ENCODE measurements at regions not wholly inside any gene's neighbourhood (a gene's known extent, or its start where the extent isn't known, plus 50 kb on each side); places are given as distances from the start of the nearest gene placed in this dataset.

GRCh38 chr3:16761571-16761970, 123.2 kb upstream of the PLCL2 start:
- WGBS, result 97% methylated on average over 1 of the region's 1 CpG
- no peak overlapping the region for H3K4me3 ChIP-seq
- no peak overlapping the region for H3K27ac ChIP-seq
- no peaks in the 10 kb centered on the region for H3K36me3 ChIP-seq
- DNase-seq (ENCODE audit: low spot score in 2 of 2), result no peak
- no peaks in the 10 kb centered on the region for H3K27me3 ChIP-seq
- no peaks in the 10 kb centered on the region for H3K9me3 ChIP-seq
- no peak for TF ChIP-seq CTCF (IDR thresholded peaks at IDR 0.05)
- TF ChIP-seq EP300 (IDR thresholded peaks at IDR 0.05), result no peak
- TF ChIP-seq POLR2A (IDR thresholded peaks at IDR 0.05), result no peak
- TF ChIP-seq POLR2AphosphoS5 (IDR thresholded peaks at IDR 0.05), result no peak
- H3K4me1 ChIP-seq, result no peaks in the 10 kb centered on the region

- Histone ChIP-seq H3K27ac (no peak overlapping the region), H3K27me3 (no peaks in the 10 kb centered on the region), H3K36me3 (no peaks in the 10 kb centered on the region), H3K4me3 (no peak overlapping the region), H3K4me1 (no peaks in the 10 kb centered on the region), H3K9me3 (no peaks in the 10 kb centered on the region)
- TF ChIP-seq POLR2AphosphoS5 (IDR thresholded peaks at IDR 0.05), result no peak
- TF ChIP-seq EP300 (IDR thresholded peaks at IDR 0.05), result no peak
- TF ChIP-seq CTCF (IDR thresholded peaks at IDR 0.05), result no peak
- 92% methylated on average over 1 of the region's 1 CpG for WGBS
- DNase-seq (ENCODE audit: low spot score in 2 of 2), result no peak
These were observed 119.1 kb upstream of the PLCL2 start for GRCh38 chr3:16765661-16766060.

GRCh38 chr3:16767006-16767405, 117.7 kb upstream of the PLCL2 start:
- H3K36me3 ChIP-seq, result no peaks in the 10 kb centered on the region
- no peaks in the 10 kb centered on the region for H3K9me3 ChIP-seq
- 97% methylated on average over 3 of the region's 3 CpGs for WGBS
- no peaks in the 10 kb centered on the region for H3K4me1 ChIP-seq
- TF ChIP-seq POLR2A (IDR thresholded peaks at IDR 0.05) (no peak), EP300 (IDR thresholded peaks at IDR 0.05) (no peak), POLR2AphosphoS5 (IDR thresholded peaks at IDR 0.05) (no peak), CTCF (IDR thresholded peaks at IDR 0.05) (no peak)
- H3K4me3 ChIP-seq, result no peak overlapping the region
- DNase-seq (ENCODE audit: low spot score in 2 of 2), result no peak
- no peaks in the 10 kb centered on the region for H3K27me3 ChIP-seq
- H3K27ac ChIP-seq, result no peak overlapping the region

- no peaks in the 10 kb centered on the region for H3K36me3 ChIP-seq
- H3K4me1 ChIP-seq, result no peaks in the 10 kb centered on the region
- H3K4me3 ChIP-seq, result no peak overlapping the region
- no peak for DNase-seq (ENCODE audit: low spot score in 2 of 2)
- TF ChIP-seq EP300 (IDR thresholded peaks at IDR 0.05), result no peak
- 63% methylated on average over 1 of the region's 1 CpG for WGBS
- no peak overlapping the region for H3K27ac ChIP-seq
- no peaks in the 10 kb centered on the region for H3K27me3 ChIP-seq
- no peaks in the 10 kb centered on the region for H3K9me3 ChIP-seq
These were observed 116.7 kb upstream of the PLCL2 start for GRCh38 chr3:16768014-16768413.

GRCh38 chr3:16768956-16769355, 115.8 kb upstream of the PLCL2 start:
- 67% methylated on average over 1 of the region's 1 CpG for WGBS
- no peaks in the 10 kb centered on the region for H3K9me3 ChIP-seq
- H3K4me3 ChIP-seq, result no peak overlapping the region
- H3K27ac ChIP-seq, result no peak overlapping the region
- no peaks in the 10 kb centered on the region for H3K4me1 ChIP-seq
- no peaks in the 10 kb centered on the region for H3K27me3 ChIP-seq
- no peak for DNase-seq (ENCODE audit: low spot score in 2 of 2)
- TF ChIP-seq POLR2A (IDR thresholded peaks at IDR 0.05) (no peak), POLR2AphosphoS5 (IDR thresholded peaks at IDR 0.05) (no peak), EP300 (IDR thresholded peaks at IDR 0.05) (no peak), CTCF (IDR thresholded peaks at IDR 0.05) (no peak)
- H3K36me3 ChIP-seq, result no peaks in the 10 kb centered on the region

- Histone ChIP-seq H3K9me3 (no peaks in the 10 kb centered on the region), H3K4me1 (no peaks in the 10 kb centered on the region), H3K4me3 (no peak overlapping the region), H3K27me3 (no peaks in the 10 kb centered on the region), H3K27ac (no peak overlapping the region), H3K36me3 (no peaks in the 10 kb centered on the region)
- 84% methylated on average over 4 of the region's 4 CpGs for WGBS
- TF ChIP-seq POLR2AphosphoS5 (IDR thresholded peaks at IDR 0.05) (no peak), CTCF (IDR thresholded peaks at IDR 0.05) (no peak), EP300 (IDR thresholded peaks at IDR 0.05) (no peak), POLR2A (IDR thresholded peaks at IDR 0.05) (no peak)
- DNase-seq (ENCODE audit: low spot score in 2 of 2), result no peak
These were observed 115.2 kb upstream of the PLCL2 start for GRCh38 chr3:16769525-16769924.
